Bronchial epithelial cell (primary cell): ENCODE measurements at regions not wholly inside any gene's neighbourhood (a gene's known extent, or its start where the extent isn't known, plus 50 kb on each side); places are given as distances from the start of the nearest gene placed in this dataset.

Source experiments
- DNase-seq: peaks from one replicate; pipeline ENCODE4 v3.0.0-alpha.2; 2010; ENCODE audit warnings: low read depth
- FAIRE-seq: peaks from 2 replicates; lab custom pipeline; 2011; peaks lifted over from hg19 to GRCh38; lab: Jason Lieb, UNC
- H3K27me3 ChIP-seq: 2 replicates; pipeline ENCODE4 v1.5.1; 2011; ENCODE audit warnings: low read length; ENCODE audit not compliant: control insufficient read depth, insufficient read depth
- H3K36me3 ChIP-seq: 2 replicates; pipeline ENCODE4 v1.5.1; 2011; ENCODE audit warnings: low read length; ENCODE audit not compliant: control insufficient read depth, insufficient read depth
- H3K4me3 ChIP-seq: 2 replicates; pipeline ENCODE4 v1.5.1; 2011; ENCODE audit warnings: mild to moderate bottlenecking, low read depth, low read length, control low read depth
- TF ChIP-seq, protein P1 (sequence below): IDR thresholded peaks from 2 replicates; pipeline ENCODE4 v1.5.1; 2011; ENCODE audit warnings: mild to moderate bottlenecking, moderate library complexity, low read length, control low read depth, inconsistent platforms; ENCODE audit not compliant: insufficient read depth, severe bottlenecking

DNA sequence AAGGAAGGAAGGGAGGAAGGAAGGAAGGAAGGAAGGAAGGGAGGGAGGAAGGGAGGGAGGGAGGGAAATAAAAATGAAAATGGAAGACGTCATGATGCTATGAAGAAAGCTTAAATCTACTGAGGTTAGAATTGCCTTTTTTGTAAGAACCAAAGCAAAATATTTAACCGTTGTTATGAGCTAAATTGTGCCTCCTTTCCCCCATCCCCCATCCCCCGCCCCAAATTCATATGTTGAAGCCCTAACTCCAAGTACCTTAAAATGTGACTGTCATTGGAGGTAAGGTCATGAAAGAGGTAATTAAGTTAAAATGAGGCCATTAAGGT is 80.1 kb upstream of the CXADR start:
- Histone ChIP-seq H3K4me3 (no peak overlapping the region), H3K36me3 (no peaks in the 10 kb centered on the region), H3K27me3 (peaks cover 1% of the 10 kb centered on the region)
- TF ChIP-seq, protein P1, sequence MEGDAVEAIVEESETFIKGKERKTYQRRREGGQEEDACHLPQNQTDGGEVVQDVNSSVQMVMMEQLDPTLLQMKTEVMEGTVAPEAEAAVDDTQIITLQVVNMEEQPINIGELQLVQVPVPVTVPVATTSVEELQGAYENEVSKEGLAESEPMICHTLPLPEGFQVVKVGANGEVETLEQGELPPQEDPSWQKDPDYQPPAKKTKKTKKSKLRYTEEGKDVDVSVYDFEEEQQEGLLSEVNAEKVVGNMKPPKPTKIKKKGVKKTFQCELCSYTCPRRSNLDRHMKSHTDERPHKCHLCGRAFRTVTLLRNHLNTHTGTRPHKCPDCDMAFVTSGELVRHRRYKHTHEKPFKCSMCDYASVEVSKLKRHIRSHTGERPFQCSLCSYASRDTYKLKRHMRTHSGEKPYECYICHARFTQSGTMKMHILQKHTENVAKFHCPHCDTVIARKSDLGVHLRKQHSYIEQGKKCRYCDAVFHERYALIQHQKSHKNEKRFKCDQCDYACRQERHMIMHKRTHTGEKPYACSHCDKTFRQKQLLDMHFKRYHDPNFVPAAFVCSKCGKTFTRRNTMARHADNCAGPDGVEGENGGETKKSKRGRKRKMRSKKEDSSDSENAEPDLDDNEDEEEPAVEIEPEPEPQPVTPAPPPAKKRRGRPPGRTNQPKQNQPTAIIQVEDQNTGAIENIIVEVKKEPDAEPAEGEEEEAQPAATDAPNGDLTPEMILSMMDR, result no peak
- FAIRE-seq, result no peak
- no peak for DNase-seq

- DNase-seq, result no peak
- peaks cover 1% of the 10 kb centered on the region for H3K27me3 ChIP-seq
- H3K36me3 ChIP-seq, result no peaks in the 10 kb centered on the region
- H3K4me3 ChIP-seq, result no peak overlapping the region
- TF ChIP-seq, protein P1, result no peak
- no peak for FAIRE-seq
These were observed 79.1 kb upstream of the CXADR start for GRCh38 chr21:17433730-17434129.

- TF ChIP-seq, protein P1, result no peak
- H3K27me3 ChIP-seq, result peaks cover 1% of the 10 kb centered on the region
- peak; percentile 46 for DNase-seq
- no peaks in the 10 kb centered on the region for H3K36me3 ChIP-seq
- no peak for FAIRE-seq
- no peak overlapping the region for H3K4me3 ChIP-seq
These were observed 77.0 kb upstream of the CXADR start for GRCh38 chr21:17435565-17436543.

DNA sequence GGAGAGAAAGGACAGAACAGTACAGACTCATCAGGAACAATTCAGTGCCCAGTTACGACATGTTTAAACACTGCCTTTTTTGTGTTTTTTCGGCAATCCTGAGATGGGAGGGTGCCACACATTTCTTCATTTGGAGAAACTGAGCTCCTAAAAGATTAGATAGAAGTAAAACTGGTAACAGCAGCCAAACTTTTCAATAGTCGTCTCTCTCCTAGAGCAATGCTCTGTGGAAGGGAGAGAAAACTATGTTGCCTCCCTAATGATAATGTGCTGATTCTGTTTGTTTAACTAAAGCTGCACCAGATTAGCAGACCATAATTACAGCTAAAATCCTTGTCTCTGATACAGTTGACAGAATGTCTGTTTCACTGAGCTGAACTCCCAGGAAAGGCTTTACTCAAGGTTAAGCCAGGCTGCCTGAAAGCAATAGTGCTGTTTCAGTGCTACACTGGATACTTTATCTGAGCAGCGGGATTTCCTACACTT is 76.2 kb upstream of the CXADR start:
- Histone ChIP-seq H3K27me3 (peaks cover 1% of the 10 kb centered on the region), H3K4me3 (no peak overlapping the region), H3K36me3 (no peaks in the 10 kb centered on the region)
- no peak for DNase-seq
- TF ChIP-seq, protein P1, result no peak
- FAIRE-seq, result no peak

DNA sequence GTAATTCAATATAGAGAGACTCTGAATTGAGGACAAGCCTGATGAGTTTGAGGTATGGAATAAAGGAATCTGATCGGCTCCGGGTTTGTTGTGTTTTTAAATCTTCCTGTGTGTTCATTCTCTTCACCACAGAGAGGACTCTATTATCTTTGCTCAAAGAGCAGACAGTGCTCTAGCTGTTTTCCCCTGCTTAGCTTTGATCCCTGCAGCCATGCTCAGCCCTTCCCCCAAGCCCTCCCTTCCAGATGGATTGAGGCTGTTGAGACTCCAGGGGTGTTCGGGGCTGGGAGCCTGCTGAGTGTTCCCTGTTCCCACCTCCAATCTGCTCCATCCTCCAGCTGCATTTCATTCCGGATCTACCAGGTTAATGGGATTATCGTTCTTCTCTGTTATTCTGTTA is 74.2 kb upstream of the CXADR start:
- FAIRE-seq, result no peak
- Histone ChIP-seq H3K4me3 (no peak overlapping the region), H3K36me3 (no peaks in the 10 kb centered on the region), H3K27me3 (peaks cover 1% of the 10 kb centered on the region)
- no peak for DNase-seq
- TF ChIP-seq, protein P1, result no peak
